NCI-H1417 (cell line): ENCODE measurements at regions not wholly inside any gene's neighbourhood (a gene's known extent, or its start where the extent isn't known, plus 50 kb on each side); places are given as distances from the start of the nearest gene placed in this dataset.

Source experiments
- DNase-seq, 3 experiments: peaks; one replicate each; lab custom pipeline; 2025; lab: John Stamatoyannopoulos, UW

DNA sequence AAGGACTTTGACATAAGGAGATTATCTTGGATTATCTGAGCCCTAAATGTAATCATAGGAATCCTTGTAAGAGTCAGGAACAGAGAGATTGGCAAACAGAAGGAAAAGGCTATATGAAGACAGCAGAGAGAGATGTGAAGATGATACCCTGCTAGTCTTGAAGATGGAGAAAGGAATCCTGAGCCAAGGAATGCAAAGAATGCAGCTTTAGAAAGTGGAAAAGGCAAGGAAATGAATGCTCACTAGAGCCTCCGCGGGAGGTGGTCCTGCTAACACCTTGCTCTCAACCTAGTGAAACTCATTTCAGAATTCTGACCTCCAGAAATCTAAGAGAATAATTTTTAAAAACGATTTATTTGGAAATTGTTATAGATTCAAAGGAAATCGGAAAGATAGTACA lies 117.1 kb downstream of the TBXT start:
- DNase-seq = no peak

DNA sequence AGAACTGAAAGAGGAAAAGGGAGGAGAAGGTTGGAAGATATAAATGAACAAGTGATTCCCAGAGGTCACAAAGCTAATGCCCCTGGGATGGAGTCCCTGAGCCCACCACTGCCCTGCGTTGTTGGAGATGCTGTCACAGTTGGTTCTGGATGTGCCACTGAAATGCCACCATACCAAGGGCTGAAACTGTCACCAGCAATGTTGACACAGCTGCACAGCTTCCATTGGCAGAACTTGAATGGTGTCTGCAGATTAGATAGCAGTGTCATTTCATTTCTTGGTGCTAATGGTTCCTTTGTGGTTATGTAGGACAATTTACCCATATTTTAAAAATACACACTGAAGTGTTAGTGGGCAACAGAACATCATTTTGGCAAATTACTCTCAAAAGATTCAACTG lies 120.7 kb downstream of the TBXT start:
- DNase-seq = no peak

DNA sequence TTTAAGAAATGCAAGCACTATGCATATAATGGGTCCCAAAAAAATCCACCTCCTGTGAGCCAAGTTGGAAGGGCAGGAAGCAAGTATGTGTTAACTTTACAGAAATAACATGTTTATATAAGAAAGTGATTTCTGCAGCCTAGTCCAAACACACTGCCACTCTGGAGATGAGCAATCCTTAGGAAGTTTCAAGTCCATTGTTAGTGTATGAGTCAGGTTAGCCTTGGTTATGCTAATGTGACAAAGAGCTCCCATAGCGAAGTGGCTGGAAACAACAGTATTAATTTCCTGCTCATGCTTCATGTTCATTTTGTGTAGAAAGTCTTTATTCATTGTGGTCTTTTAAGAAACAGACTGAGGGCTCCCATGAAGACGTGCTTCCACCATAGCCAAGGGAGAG lies 121.4 kb downstream of the TBXT start:
- DNase-seq = no peak

GRCh38 chr6:166045860-166046200 lies 121.8 kb downstream of the TBXT start:
- DNase-seq = no peak

GRCh38 chr6:166045173-166045859 lies 122.3 kb downstream of the TBXT start:
- no peak for DNase-seq

GRCh38 chr6:166041277-166041676 lies 126.4 kb downstream of the TBXT start:
- no peak for DNase-seq

GRCh38 chr6:166040292-166040691 lies 127.4 kb downstream of the TBXT start:
- no peak for DNase-seq

DNA sequence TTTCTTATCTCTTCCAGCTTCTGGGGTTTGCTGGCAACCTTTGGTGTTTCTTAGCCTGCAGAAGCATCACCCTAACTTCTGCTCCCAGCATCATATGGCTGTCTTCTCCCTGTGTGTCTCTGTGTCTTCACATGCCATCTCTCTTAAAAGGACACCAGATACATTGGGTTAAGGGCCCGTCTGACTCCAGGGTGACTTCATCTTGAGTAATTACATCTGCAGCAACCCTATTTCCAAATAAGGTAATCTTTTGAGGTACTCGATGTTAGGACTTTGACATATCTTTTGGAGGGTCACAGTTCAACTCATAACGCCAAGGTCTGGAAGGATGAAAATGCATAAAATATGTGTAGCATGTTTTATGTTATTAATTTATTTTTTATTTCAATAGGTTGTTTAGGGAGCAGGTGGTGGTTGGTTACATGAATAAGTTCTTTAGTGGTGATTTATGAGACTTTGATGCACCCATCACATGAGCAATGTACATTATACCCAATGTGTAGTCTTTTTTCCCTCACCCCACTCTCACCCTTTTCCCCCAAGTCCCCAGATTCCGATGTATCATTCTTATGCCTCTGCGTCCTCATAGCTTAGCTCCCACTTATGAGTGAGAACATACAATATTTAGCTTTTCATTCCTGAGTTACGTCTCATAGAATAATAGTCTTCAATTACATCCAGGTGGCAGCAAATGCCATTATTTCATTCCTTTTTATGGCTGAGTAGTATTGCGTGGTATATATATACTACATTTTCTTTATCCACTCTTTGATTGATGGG lies 131.1 kb downstream of the TBXT start:
- no peak for DNase-seq

DNA sequence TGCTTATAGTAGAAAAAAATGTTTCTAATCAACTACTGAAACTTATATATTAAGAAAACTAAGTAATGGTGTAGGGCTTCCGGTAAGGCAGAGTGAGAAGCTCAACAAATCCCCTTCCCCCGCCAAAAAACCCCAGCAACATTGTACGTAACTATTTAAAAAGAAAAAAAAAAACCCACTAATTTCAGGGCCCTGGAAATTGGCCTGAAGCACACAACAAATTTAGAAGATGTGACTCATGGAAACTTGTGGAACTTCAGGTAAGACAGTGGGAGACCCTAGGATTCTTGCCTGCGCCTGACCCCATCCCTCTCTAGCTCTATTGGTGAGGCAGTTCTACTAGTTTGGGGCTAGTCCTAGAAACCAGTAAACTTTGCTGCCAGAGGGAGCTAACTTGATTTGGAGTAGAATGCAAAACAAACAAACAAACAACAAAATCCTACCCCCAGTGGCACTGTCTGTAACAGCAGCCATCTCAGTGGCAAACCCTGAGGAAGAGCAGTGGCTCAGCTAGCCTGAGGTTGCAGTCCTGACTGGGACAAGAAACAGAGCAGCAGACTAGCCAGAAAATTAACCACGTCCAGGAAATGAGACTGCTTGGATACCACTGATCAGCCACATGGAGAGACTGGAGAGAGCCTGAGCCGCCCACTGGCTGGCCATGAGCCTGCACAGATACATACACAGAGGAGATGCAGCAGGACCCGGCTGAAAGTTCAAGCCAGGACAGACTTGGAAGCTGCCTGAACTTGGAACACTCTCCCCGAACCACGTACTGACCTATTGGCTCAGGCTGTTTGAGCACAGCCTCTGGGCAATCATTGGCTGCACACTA lies 135.1 kb downstream of the TBXT start:
- no peak for DNase-seq

DNA sequence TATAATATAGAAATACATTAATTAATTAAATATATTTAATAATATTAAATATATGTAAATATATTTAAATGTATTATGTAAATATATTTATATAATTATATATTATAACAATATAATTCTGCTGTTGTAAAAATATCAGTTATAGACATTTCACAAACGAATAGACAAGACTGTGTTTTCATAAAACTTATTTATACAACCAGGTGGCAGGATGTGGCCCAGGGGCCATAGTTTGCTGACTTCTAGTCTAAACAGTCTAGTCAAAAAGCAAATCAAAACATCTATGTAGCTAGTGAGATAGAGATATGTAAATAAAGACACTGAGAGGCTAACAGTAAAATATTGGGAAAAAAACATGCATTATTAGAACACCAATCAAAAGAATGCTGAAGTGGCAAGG lies 136.4 kb downstream of the TBXT start:
- DNase-seq = no peak

DNA sequence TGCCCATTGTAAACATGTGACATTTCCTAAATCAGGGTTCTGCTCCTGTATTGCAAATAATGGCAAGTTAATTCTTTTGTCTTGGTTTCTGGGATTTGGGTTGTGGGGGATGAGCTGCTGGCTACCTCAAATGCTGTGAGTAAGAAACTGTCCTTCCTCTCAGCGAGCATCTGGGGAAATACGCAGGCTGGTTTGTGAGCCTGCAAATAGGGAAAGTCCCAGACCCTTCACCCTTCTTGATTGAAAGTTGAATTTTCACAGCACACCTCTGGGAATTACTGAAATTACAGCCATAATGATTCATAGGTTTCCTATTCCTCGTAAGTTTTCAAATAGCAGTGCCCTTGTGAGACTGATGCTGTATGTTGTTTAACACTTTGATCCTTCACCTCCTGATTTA lies 138.1 kb downstream of the TBXT start:
- DNase-seq = no peak

DNA sequence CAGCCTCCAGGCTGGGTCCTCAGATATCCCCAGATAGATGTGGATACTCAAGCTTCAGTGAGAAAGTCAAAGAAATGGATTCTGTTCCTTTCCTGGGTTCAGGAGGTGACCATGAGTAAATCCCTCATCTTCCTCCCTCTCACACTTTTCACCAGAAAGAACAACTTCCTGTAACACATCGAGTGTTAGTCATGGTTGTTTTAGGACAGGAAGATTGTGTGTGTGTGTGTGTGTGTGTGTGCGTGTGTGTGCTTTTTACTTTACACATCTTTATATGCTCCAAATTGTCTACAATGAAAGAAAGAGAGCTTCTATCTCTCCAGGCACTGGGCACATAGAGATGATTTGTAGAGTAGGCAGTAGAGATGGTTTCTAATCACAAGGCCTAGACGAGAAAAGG lies 139.9 kb downstream of the TBXT start:
- DNase-seq = no peak

DNA sequence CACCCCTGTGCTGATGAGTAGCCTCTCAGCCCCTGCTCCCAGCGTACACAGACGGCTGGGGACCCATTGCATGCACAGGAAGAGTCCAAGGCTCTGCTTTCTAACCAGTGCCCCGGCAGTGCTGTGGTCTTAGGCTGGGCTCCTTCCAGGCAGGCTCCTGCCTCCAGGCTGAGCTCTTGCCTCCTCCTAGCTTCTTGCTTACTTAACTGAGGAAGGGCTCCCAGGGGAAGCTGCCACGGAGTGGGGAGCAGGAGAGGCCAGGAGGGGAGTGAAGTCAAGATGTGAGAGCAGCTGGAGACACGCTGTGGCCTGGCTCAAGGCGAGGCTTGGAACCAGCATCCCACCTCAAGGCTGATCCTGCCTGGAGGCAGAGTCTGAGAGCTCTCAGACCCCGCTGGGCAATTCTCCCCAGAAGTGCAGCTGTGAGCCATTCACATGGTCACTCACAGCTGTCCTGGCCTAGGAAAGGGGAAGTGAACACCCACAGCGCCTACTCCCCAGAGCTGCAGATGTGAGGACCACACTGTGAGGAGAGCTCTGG lies 141.0 kb downstream of the TBXT start:
- DNase-seq = no peak

- DNase-seq = no peak
These were observed 142.3 kb downstream of the TBXT start for GRCh38 chr6:166025149-166025898.

DNA sequence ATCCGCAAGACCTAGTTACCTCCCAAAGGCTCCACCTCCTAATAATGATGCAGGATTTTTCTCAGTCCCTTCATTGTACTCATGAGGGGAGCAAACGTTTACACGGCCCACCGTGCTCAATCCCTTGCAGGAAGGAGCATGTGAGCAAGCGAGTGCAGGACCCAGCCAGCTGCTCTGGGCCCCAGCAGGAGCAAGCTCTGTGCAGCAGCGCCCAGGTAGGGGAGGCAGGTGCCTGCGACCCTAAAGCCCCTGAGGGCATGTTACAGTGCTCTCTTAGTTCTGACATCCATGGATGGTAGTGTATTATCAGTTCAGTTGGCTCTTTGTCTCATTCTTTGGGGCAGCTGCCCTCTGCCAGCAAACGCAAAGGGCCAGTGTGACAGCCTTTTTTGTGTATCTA lies 143.4 kb downstream of the TBXT start:
- no peak for DNase-seq

DNA sequence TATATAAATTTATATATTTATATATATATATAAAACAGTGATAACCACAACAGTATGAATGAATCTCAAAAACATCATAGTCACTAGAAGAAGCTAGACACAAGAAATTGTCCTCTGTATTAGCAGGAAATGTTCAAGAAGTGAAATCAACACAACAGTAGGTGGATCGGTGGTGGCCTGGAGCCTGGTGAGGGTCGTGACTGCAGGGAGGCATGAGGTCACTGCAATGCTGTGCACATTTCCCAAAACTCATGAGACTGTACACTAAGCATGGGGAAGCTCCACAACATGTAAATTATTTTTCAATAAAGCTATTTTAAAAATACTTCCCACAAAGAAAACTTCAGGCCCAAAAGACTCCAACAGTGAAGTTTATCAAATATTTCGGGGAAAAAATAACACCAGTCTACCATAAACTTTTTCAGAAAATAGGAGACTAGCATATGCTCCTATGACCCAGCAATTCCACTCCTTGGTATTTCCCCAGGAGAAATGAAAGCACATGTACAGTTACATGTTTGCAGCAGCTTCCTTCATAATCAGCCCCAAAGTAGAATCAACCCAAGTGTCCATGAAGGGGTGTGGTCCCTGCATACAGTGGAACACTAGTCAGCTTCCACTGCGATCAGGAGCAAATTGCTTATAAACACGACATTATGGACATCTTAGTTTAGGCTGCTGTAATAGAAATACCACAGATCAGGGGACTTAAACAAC lies 144.2 kb downstream of the TBXT start:
- no peak for DNase-seq

DNA sequence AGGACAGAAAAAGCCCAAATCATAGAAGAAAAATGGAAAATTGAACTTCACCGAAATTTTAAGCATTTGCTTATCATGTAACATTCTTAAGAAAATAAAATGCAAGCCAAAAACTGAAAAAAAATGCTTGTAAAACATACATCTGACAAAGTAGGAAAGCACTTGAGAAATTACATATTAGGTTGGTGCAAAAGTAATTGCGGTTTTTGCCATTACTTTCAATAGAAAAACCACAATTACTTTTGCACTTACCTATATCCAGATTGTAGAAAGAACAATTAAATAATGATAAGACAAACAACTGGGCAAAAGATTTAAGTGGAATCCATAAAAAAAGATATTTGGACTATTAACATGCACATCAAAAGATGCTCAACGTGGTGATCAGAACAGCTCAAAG lies 146.2 kb downstream of the TBXT start:
- DNase-seq = no peak

DNA sequence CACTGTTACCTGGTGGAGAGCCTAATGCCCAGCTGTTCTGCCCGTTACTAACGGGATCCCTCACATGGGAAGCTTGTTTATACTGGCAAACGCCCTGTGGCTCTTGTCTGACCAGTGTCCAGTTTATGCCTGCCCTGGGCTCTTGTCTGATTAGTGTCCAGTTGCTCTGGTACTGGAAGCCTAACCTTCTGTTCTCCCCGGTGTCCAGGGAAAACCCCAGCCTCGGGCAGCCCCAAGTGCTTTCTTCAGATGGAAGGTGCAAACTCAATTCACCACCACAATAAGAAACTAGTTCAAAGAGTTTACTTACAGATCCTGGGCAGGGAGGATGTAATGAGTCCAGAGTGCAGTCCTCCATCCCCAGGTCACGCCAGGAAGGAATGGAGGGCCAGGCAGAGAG lies 148.4 kb downstream of the TBXT start:
- DNase-seq = no peak

DNA sequence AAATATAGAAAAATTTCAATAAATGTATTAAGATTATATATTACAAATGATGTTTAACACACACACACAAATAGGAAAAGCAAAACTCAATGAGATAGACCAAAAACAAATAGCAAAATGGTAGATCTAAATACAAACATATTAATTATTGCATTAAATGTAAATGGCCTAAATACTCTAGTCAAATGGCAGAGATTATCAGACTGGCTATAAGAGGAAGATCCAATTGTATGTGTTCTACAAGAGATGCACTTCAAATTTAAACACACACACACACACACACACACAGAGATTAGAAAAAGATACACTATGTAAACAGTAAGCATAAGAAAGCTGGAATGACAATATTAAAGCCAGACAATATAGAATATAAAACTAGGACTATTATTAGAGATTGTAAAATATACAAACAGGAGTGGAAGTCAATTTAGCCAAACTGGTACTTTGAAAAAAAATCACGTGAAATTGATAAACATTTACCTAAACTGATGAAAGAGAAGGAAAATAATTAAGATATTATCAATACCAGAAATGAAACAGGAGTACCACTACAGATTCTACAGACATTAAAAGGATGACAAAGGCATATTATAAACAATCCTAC lies 150.5 kb downstream of the TBXT start:
- no peak for DNase-seq

DNA sequence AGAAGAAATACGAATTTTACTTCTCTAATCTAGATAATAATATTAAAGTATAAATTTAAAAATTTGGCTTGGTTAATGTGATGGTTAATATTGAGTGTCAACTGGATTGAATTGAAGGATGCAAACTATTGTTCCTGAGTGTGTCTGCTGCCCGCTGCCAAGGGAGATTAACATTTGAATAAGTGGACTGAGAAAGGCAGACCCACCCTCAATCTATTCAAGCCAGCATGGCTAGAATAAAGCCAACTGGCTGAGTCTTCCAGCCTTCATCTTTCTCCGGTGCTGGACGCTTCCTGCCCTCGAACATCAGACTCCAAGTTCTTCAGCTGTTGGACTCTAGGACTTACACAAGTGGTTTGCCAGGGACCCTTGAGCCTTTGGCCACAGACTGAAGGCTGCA lies 152.7 kb downstream of the TBXT start:
- no peak for DNase-seq
